SU-DHL-6 (cell line): ENCODE measurements at regions not wholly inside any gene's neighbourhood (a gene's known extent, or its start where the extent isn't known, plus 50 kb on each side); places are given as distances from the start of the nearest gene placed in this dataset.

Source experiments
- H2AFZ ChIP-seq: fragments of 200-600 bp; sonication (generic); 2 replicates; pipeline ENCODE4 v1.6.1; 2014; ENCODE audit warnings: low read depth, mild to moderate bottlenecking, moderate library complexity, mixed read lengths, antibody characterized with exemption, low read length; ENCODE audit not compliant: severe bottlenecking
- H3F3A ChIP-seq: fragments of 200-600 bp; shearing (Covaris generic); 2 replicates; pipeline ENCODE4 v1.6.0; 2016; ENCODE audit warnings: antibody characterized with exemption, mild to moderate bottlenecking; ENCODE audit not compliant: insufficient read depth
- H3K27ac ChIP-seq: fragments of 200-600 bp; sonication (generic); 2 replicates; pipeline ENCODE4 v1.5.1; 2016; ENCODE audit warnings: low read depth, mild to moderate bottlenecking, low read length, moderate library complexity, mixed read lengths
- H3K27me3 ChIP-seq: fragments of 200-600 bp; sonication (generic), shearing (Covaris generic); 2 replicates; pipeline ENCODE4 v1.6.0; 2014; ENCODE audit warnings: mild to moderate bottlenecking, low read length
- H3K36me3 ChIP-seq: fragments of 200-600 bp; sonication (generic); 2 replicates; pipeline ENCODE4 v1.6.1; 2014; ENCODE audit warnings: mild to moderate bottlenecking, low read length, mixed read lengths
- H3K4me2 ChIP-seq: fragments of 300-600, 200-600 bp; shearing (Covaris generic), sonication (generic); 2 replicates; pipeline ENCODE4 v1.6.0; 2014; ENCODE audit warnings: low read length, low read depth, mild to moderate bottlenecking; ENCODE audit not compliant: poor library complexity, severe bottlenecking
- H3K4me3 ChIP-seq: fragments of 200-600 bp; sonication (generic); 2 replicates; pipeline ENCODE4 v1.5.1; 2014; ENCODE audit warnings: antibody characterized with exemption, low read length, mild to moderate bottlenecking, mixed read lengths; ENCODE audit not compliant: insufficient read depth, poor library complexity, severe bottlenecking
- H3K79me2 ChIP-seq: fragments of 200-600 bp; sonication (generic); 2 replicates; pipeline ENCODE4 v1.6.1; 2014; ENCODE audit warnings: mild to moderate bottlenecking, low read length, moderate library complexity; ENCODE audit not compliant: insufficient read depth
- H3K9ac ChIP-seq: fragments of 200-600 bp; sonication (generic); 2 replicates; pipeline ENCODE4 v1.7.0; 2014; ENCODE audit warnings: mild to moderate bottlenecking, low read length
- H3K9me2 ChIP-seq: fragments of 200-600 bp; sonication (generic); replicated peaks from 2 replicates; pipeline ENCODE4 v1.6.1; 2014; ENCODE audit warnings: low read length; ENCODE audit not compliant: insufficient read depth
- H3K9me3 ChIP-seq: fragments of 200-600 bp; sonication (generic); 2 replicates; pipeline ENCODE4 v1.6.1; 2014; ENCODE audit warnings: low read length, mixed read lengths; ENCODE audit not compliant: insufficient read depth
- H4K20me1 ChIP-seq: fragments of 200-600 bp; sonication (generic); 2 replicates; pipeline ENCODE4 v1.6.1; 2014; ENCODE audit warnings: low read depth, mild to moderate bottlenecking, antibody characterized with exemption, low read length, moderate library complexity, mixed read lengths
- CTCF ChIP-seq: fragments of 200-600 bp; sonication (generic); IDR thresholded peaks from one replicate; pipeline ENCODE4 v1.5.1; 2017; ENCODE audit warnings: antibody characterized with exemption, mild to moderate bottlenecking, low read length, moderate library complexity; ENCODE audit not compliant: insufficient read depth, poor library complexity, severe bottlenecking
- EZH2phosphoT487 ChIP-seq: fragments of 200-600 bp; sonication (generic), shearing (Covaris generic); conservative IDR thresholded peaks from 2 replicates; pipeline ENCODE4 v1.6.1; 2018; ENCODE audit warnings: mild to moderate bottlenecking, antibody characterized with exemption, low read length, moderate library complexity, mixed read lengths

DNA sequence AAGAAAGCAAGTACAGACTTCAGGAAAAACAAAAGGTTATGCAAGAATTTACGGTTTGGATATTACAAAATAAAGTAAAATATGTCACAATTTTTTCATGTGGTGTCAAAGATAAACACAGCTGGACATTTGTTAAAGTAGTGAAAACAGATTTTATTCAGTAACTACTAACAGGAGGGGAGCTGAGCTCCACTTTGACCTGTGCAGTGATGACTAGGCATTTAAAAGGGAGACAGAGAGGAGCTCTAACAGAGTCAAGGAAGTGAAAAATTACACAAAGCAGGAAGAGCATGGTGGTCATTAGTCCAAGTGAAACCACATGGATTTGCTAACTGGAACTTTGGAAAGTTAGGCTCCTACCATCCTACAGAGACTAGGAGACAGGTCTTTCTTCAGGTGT lies 263.6 kb upstream of the PCSK5 start:
- Histone ChIP-seq H3K36me3 (no peaks in the 10 kb centered on the region), H4K20me1 (no peaks in the 10 kb centered on the region), H3K4me2 (no peak overlapping the region), H2AFZ (no peak overlapping the region), H3K9me3 (no peaks in the 10 kb centered on the region), H3K4me3 (no peak overlapping the region), H3K9ac (no peak overlapping the region), H3K27me3 (no peaks in the 10 kb centered on the region), H3K27ac (no peak overlapping the region), H3F3A (no peaks in the 10 kb centered on the region), H3K9me2 (no peaks in the 10 kb centered on the region), H3K79me2 (no peaks in the 10 kb centered on the region)
- no peak for TF ChIP-seq EZH2phosphoT487

- no peak overlapping the region for H2AFZ ChIP-seq
- TF ChIP-seq EZH2phosphoT487 (no peak), CTCF (no peak)
- H3K27ac ChIP-seq, result no peak overlapping the region
- H3K4me2 ChIP-seq, result no peak overlapping the region
- H3K79me2 ChIP-seq, result no peaks in the 10 kb centered on the region
- no peaks in the 10 kb centered on the region for H3K9me3 ChIP-seq
- H3K9ac ChIP-seq, result no peak overlapping the region
- no peaks in the 10 kb centered on the region for H3K36me3 ChIP-seq
- no peak overlapping the region for H3K4me3 ChIP-seq
- no peaks in the 10 kb centered on the region for H3K9me2 ChIP-seq
- no peaks in the 10 kb centered on the region for H4K20me1 ChIP-seq
- H3F3A ChIP-seq, result no peaks in the 10 kb centered on the region
- H3K27me3 ChIP-seq, result no peaks in the 10 kb centered on the region
These were observed 261.5 kb upstream of the PCSK5 start for GRCh38 chr9:75628952-75629351.

GRCh38 chr9:75633451-75634057 lies 256.9 kb upstream of the PCSK5 start:
- Histone ChIP-seq H3K9ac (no peak overlapping the region), H2AFZ (no peak overlapping the region), H3K4me2 (no peak overlapping the region), H3K79me2 (no peaks in the 10 kb centered on the region), H3F3A (no peaks in the 10 kb centered on the region), H3K9me3 (no peaks in the 10 kb centered on the region), H4K20me1 (no peaks in the 10 kb centered on the region), H3K27me3 (no peaks in the 10 kb centered on the region), H3K4me3 (no peak overlapping the region), H3K27ac (no peak overlapping the region), H3K36me3 (no peaks in the 10 kb centered on the region), H3K9me2 (no peaks in the 10 kb centered on the region)
- TF ChIP-seq CTCF (no peak), EZH2phosphoT487 (no peak)

DNA sequence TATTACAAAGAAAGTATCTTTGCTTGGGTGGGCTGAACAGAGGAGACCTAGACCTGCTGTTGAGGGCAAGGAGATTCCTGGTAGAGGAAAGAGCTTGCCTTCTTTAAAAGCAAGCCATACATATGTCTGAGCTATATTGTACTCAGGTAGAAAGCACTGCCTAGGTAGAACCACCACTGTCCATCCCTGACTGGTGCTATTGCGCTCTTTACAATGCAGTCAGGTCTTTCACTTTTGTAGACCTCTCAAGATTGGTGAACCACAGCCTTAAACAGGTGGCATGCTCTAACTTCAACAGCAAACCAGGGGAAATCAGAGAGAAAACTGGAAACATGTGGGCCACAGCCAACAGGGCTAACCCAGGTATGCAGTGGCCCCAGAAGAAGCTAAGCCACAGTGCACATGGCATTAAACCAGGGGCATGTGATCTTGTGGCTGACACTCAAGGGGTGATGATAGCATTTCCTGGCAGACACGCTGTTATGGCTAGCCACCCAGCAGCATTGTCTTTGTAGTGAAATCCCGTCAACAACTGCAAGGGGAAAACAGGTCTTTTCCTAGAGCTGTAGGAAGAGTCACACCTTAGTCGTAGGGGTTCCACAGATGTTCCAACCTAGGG lies 253.9 kb upstream of the PCSK5 start:
- no peaks in the 10 kb centered on the region for H3K79me2 ChIP-seq
- H3K4me3 ChIP-seq, result no peak overlapping the region
- H3K9ac ChIP-seq, result no peak overlapping the region
- H3K27ac ChIP-seq, result no peak overlapping the region
- H3F3A ChIP-seq, result no peaks in the 10 kb centered on the region
- H3K27me3 ChIP-seq, result no peaks in the 10 kb centered on the region
- no peaks in the 10 kb centered on the region for H3K9me3 ChIP-seq
- no peak overlapping the region for H3K4me2 ChIP-seq
- TF ChIP-seq EZH2phosphoT487, result no peak
- no peak for TF ChIP-seq CTCF
- no peaks in the 10 kb centered on the region for H3K9me2 ChIP-seq
- H4K20me1 ChIP-seq, result no peaks in the 10 kb centered on the region
- no peaks in the 10 kb centered on the region for H3K36me3 ChIP-seq
- no peak overlapping the region for H2AFZ ChIP-seq
